Thoracic aorta (tissue), 2 donors: ENCODE measurements at regions not wholly inside any gene's neighbourhood (a gene's known extent, or its start where the extent isn't known, plus 50 kb on each side); places are given as distances from the start of the nearest gene placed in this dataset.

Experiments used
- ATAC-seq: fragments of 150-250 bp; one replicate; pipeline ENCODE4 v1.8.0; 2017; ENCODE audit warnings: low read depth; ENCODE audit not compliant: insufficient number of reproducible peaks, low FRiP score
- DNase-seq: peaks from one replicate; pipeline ENCODE4 v3.0.0-alpha.2; 2020; ENCODE audit warnings: low spot score
- H3K27ac ChIP-seq, 2 donors: fragments of 200-600 bp; sonication (generic); 1 replicate in 1 of 2; 2 replicates in 1 of 2; pipeline ENCODE4 v1.5.1; 2016; ENCODE audit warnings: mild to moderate bottlenecking in 2 of 2, moderate library complexity in 2 of 2
- H3K27me3 ChIP-seq: fragments of 200-600 bp; sonication (generic); replicated peaks from 2 replicates; pipeline ENCODE4 v1.6.0; 2016; ENCODE audit warnings: mild to moderate bottlenecking; ENCODE audit not compliant: insufficient read depth
- H3K36me3 ChIP-seq: fragments of 200-600 bp; sonication (generic); one replicate; pipeline ENCODE4 v1.5.1; 2016
- H3K4me1 ChIP-seq, 2 donors: fragments of 200-600 bp; sonication (generic); 1 replicate in 1 of 2; 2 replicates in 1 of 2; pipeline versions ENCODE4 v1.5.1 to v1.6.0; 2016; ENCODE audit warnings: low read depth in 2 of 2, mild to moderate bottlenecking in 1 of 2; ENCODE audit not compliant: control insufficient read depth in 1 of 2
- H3K4me3 ChIP-seq: fragments of 200-600 bp; sonication (generic); 2 replicates; pipeline ENCODE4 v1.5.1; 2016; ENCODE audit warnings: mild to moderate bottlenecking
- H3K9me3 ChIP-seq: fragments of 200-600 bp; sonication (generic); 2 replicates; pipeline ENCODE4 v1.5.1; 2016
- CTCF ChIP-seq: fragments of 200-600 bp; sonication (generic); IDR thresholded peaks from one replicate; pipeline ENCODE4 v1.5.1; 2019; ENCODE audit warnings: antibody characterized with exemption

DNA sequence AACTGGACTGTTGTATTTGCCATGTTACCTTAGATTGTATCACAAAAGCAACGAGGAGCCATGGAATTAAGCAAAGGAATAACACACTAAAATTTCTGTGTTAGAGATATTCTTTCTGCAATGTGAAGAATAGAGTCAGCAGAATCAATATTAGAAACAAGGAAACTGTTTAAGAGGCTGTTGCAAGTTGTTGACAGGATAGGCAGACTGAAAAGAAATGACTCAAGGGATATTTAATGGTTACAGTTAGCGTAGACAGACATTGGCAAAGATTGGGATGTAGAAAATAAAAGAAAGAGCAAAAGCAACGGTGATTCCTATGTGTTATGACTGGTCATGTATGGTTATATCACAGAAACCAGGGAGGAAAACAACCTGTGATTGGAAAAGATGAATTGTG is 299.0 kb upstream of the PPFIA2 start:
- DNase-seq, result no peak
- Histone ChIP-seq H3K4me3 (no peak overlapping the region), H3K9me3 (no peaks in the 10 kb centered on the region), H3K27ac (no peak overlapping the region), H3K36me3 (no peaks in the 10 kb centered on the region), H3K4me1 (no peaks in the 10 kb centered on the region), H3K27me3 (no peaks in the 10 kb centered on the region)
- no peak for TF ChIP-seq CTCF
- ATAC-seq, result no peak

- no peak overlapping the region for H3K4me3 ChIP-seq
- ATAC-seq, result no peak
- no peaks in the 10 kb centered on the region for H3K36me3 ChIP-seq
- DNase-seq, result no peak
- H3K27me3 ChIP-seq, result no peaks in the 10 kb centered on the region
- no peak overlapping the region for H3K27ac ChIP-seq
- no peaks in the 10 kb centered on the region for H3K9me3 ChIP-seq
- TF ChIP-seq CTCF, result no peak
- no peaks in the 10 kb centered on the region for H3K4me1 ChIP-seq
These were observed 298.6 kb upstream of the PPFIA2 start for GRCh38 chr12:82057770-82058169.

GRCh38 chr12:82055391-82055790 is 296.2 kb upstream of the PPFIA2 start:
- H3K4me1 ChIP-seq, result no peaks in the 10 kb centered on the region
- TF ChIP-seq CTCF, result no peak

GRCh38 chr12:82054566-82054965 is 295.4 kb upstream of the PPFIA2 start:
- Histone ChIP-seq H3K27ac (no peak overlapping the region), H3K27me3 (no peaks in the 10 kb centered on the region), H3K9me3 (no peaks in the 10 kb centered on the region), H3K36me3 (no peaks in the 10 kb centered on the region), H3K4me3 (no peak overlapping the region), H3K4me1 (no peaks in the 10 kb centered on the region)
- no peak for DNase-seq
- ATAC-seq, result no peak
- no peak for TF ChIP-seq CTCF

More at GRCh38 chr12:82055391-82055790, 296.2 kb upstream of the PPFIA2 start:
- Histone ChIP-seq H3K4me3 (no peak overlapping the region), H3K9me3 (no peaks in the 10 kb centered on the region), H3K36me3 (no peaks in the 10 kb centered on the region), H3K27ac (no peak overlapping the region), H3K27me3 (no peaks in the 10 kb centered on the region)
- ATAC-seq, result no peak
- no peak for DNase-seq

DNA sequence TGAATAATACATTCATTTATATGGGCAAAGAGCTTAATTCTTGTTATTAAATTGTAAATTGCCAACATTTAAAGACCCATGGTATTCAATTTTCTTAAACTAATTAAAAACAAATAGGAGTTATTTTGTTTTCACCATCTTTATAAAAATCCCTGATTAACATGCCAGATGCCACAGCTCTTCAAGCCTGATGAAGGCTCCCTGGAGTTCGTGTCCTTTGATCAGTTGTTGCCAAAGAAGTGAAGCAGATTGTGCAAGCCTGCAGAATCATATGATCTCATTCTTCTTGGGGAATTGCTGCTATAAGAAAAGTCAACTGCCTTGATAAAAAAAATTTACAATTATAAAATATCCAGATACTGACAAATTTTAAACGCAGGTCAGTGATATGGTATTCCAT is 288.3 kb upstream of the PPFIA2 start:
- ATAC-seq, result no peak
- H3K27me3 ChIP-seq, result no peaks in the 10 kb centered on the region
- DNase-seq, result no peak
- no peak overlapping the region for H3K27ac ChIP-seq
- no peaks in the 10 kb centered on the region for H3K36me3 ChIP-seq
- no peaks in the 10 kb centered on the region for H3K4me1 ChIP-seq
- no peak overlapping the region for H3K4me3 ChIP-seq
- no peak for TF ChIP-seq CTCF
- H3K9me3 ChIP-seq, result no peaks in the 10 kb centered on the region
